GM21717 (cell line): ENCODE measurements at regions not wholly inside any gene's neighbourhood (a gene's known extent, or its start where the extent isn't known, plus 50 kb on each side); places are given as distances from the start of the nearest gene placed in this dataset.
A peak's percentile ranks its signal among the peaks of the same experiment; 100 is the strongest.

ENCODE experiments used
- ATAC-seq: cut with Tn5 transposase; IDR thresholded peaks from one replicate; pipeline ENCODE4 v1.9.1; 2021; ENCODE audit warnings: mild to moderate bottlenecking, moderate library complexity; ENCODE audit not compliant: unreplicated experiment

DNA sequence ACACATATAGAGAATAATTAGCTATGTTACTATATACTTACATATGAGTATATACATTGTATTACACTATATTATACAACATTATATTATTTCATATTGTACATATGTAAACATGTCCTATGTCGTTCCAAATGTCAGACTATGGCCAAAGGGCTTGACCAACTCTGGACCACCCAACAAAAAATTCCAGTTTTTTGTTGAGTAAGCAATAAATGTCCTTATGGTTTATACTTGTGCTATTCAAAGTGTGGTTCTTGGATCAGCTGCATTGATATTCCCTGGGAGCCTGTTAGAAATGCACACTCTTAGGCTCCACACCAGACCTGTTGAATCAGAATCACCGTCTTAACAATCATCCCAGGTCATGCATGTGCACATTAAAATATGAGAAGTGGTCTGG is 225.4 kb upstream of the ZFP64 start:
- ATAC-seq = no peak

DNA sequence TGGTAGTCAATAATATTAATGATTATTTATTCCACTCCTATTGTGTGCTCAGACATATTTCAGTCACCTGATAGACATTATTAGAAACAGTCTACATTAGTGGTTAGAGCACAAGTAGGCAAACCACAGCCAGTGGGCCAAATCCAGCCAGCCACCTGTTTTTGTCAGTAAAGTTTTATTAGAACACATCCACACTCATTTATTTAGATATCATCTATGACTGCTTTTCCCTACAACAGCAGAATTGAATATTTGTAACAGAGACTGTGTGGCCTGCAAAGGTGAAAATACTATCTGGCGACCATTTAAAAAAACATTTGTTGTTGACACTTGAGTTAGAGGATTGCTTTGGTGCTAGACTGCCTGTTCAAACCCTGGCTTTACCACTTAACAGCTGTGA is 220.0 kb upstream of the ZFP64 start:
- no peak for ATAC-seq

DNA sequence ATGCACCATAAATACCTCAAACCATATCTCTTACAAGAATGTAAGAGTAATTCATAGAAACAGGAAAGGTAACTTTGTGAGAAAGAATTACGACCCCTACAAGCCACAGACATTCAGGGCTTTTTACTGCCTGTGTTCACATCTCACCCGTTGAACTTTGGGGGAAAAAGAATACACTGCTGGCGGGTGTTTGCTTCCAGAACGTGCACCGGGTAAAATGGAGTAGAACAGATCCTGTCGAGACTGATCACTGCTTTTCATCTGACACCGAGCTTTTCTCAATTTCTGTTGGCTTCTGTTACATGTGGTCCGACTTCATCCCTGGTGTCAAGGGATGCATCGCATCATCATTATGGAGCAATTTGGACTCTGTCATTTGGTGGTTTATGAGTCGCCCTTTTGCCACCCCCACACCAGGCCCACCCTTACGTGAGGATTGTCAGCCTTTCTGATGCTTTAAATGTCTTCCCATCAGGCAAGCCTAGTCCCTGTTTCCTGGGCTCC is 219.2 kb upstream of the ZFP64 start:
- ATAC-seq = no peak

DNA sequence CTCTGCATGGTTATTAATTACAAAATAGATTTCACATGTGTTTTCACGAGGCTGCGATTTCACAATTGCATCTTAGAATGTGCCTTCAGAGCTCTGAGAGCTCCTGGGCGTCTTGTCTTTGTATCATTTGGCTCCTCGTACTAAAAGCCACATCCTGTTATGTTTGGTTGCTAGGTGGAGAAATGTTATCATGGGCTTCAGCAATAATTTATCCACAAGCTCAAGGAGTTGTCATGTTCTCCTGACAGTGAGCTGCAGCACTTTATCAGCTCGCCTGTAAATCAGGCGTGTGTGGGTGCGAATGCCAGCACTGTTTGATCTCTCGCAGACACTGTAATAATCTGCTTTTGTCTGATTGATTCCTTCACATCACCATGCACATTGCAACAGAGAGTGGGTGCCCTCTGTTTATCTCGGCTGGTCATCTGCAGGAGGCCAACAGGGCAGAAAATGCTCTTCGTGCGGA is 218.6 kb upstream of the ZFP64 start:
- ATAC-seq = no peak

DNA sequence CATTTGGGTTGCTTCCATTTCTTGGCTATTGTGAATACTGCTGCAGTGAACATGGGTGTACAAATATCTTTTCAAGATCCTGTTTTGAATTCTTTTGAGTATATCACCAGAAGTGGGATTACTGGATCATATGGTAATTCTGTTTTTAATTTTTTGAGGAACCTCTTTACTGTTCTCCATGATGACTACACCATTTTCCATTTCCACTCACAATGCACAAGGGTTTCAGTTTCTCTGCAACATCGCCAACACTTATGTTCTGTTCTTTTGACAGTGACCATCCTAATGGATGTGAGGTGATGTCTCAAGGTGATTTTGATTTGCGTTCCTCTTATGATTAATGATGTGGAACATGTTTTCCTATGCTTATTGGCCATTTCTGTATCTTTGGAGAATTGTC is 214.4 kb upstream of the ZFP64 start:
- ATAC-seq = no peak

DNA sequence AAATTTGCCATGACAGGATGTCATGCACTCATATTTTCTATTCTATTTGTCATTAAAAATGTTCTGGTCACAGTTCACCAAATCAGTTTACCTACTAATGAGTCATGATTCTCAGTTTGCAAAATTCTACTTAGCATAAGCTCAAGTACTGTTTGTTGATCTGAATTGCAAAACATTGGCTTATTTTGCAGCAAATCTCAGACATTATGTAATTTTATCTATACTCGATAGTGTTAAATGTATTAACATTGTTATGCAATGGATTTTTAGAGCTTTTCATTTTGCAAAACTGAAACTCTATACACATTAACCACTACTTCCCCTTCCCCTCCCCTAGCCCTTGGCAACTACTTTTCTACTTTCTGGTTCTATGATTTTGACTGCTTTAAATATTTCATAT is 213.8 kb upstream of the ZFP64 start:
- peak; percentile 50 for ATAC-seq

GRCh38 chr20:52404671-52405070 is 213.1 kb upstream of the ZFP64 start:
- no peak for ATAC-seq

DNA sequence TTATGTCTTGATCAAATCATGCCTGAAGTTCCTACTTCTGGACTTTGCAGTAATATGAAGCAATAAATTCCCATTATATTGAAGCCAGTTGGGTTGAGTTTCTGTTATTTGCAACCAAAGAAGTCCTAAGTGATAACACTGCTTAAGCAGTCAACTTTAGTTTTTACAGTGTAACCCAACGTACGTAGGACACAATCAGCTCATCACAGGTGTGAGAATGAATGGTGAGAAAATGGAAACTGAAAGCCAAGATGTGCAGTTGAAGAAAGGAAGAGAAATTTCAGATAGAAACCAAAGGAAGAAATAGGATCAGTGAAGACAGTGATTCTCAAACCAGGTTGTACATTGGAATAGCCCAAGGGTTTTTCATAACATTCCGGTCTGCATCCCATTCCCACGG is 211.4 kb upstream of the ZFP64 start:
- peak; percentile 76 for ATAC-seq

- no peak for ATAC-seq
These were observed 210.9 kb upstream of the ZFP64 start for GRCh38 chr20:52402514-52402913.

- ATAC-seq = no peak
These were observed 209.9 kb upstream of the ZFP64 start for GRCh38 chr20:52401431-52401830.

- ATAC-seq = no peak
These were observed 207.8 kb upstream of the ZFP64 start for GRCh38 chr20:52399352-52399751.

GRCh38 chr20:52389606-52390005 is 198.0 kb upstream of the ZFP64 start:
- no peak for ATAC-seq

- ATAC-seq = no peak
These were observed 192.5 kb upstream of the ZFP64 start for GRCh38 chr20:52383995-52384621.

DNA sequence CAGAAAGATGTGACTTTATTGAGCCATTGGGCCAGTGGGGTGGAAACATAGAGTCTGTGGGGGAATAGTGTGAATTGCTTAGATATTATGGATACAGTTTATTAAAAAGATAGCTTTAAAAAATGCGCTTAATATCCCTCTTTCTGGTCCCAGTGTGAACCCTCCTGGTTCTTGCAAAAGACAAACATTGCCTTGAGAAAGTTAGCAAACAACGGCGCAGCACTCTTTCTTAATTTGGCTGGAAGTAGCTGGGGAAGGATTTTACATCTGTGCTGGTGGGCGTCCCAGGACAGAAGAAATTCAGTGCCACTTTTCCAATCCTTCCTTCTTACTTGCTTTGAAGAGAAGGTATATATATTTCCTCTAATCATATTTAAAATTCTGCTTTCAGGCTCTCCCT is 191.4 kb upstream of the ZFP64 start:
- ATAC-seq = no peak

DNA sequence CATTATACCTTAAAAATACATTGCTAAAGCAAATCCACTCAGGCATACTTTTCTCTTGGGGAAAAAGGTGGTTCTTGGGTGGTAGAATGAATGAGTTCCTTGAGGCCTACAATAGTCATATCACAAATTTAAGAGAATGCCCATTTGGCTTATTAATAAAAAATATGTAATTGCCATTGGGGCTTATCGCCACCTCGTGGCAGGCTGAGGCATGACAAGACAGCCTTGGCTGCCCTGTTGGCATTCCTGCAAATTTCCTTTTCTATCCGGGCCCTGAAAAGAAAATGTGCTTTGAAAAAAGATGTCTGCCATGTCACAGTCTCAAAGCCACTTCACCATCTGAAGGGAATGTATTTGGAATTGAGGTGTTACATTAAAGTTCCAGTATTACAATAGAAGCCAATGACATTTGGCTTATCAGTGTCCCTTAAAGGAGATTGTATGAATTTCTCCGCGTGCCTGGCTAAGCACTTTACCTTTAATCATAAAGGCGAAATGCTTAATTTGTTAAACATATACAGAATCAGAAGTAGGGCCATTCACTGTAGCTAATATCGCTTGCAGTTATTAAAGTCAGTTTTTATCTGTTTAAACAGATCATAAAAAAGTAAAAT is 188.3 kb upstream of the ZFP64 start:
- ATAC-seq = no peak

DNA sequence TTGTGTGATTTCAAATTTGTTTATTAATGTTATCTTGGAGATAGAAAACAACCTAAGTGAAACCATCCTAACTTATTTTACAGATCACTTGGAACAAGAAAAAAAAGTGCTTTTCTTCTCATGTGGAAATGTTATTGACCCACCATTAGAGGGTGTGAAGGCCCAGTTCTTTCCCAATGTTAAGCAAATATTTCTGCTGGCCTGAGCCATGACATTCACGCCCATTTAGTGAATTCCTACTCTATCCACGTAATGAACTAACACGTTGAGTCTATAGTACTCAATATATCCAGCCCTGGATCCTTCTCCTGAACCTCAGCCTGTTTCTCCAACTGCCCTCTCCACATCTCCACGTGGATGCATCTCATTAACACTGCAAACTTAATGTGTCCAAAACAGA is 180.6 kb upstream of the ZFP64 start:
- ATAC-seq = no peak

DNA sequence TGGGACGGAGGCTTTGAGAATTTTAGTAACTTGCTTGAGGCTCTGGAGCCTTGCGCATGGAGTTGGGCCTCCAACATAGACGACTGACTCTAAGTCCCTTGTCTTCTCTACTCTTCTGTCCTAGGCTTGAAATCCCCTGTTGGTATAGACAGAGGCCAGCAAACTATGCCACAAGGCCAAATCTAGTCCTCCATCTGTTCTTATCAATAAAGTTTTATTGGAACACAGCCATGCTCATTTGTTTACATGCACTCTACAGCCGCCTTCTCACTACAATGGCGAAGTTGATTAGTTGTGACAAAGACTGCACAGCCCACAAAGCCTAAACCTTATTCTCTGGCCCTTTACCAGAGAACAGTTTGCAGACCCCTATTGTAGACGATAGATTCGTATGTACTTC is 174.1 kb upstream of the ZFP64 start:
- ATAC-seq = no peak

DNA sequence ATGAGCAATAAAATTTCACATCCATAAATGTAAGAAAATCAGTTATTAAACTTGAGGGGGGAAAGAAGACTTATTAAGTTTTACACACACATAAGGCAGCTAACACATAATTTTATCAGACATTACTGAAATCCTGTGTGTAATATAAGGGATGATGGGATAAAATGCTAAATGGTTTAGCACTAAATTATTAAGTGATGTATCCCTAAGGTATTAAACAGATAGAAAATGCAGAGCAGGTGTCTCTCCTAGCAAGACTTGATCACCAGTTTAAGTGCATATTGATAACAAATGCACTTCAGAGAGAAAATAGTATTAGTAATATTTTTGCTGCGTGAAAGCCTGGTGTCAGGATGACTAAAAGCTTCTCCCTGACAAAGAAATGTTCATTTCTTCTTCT is 172.8 kb upstream of the ZFP64 start:
- no peak for ATAC-seq

DNA sequence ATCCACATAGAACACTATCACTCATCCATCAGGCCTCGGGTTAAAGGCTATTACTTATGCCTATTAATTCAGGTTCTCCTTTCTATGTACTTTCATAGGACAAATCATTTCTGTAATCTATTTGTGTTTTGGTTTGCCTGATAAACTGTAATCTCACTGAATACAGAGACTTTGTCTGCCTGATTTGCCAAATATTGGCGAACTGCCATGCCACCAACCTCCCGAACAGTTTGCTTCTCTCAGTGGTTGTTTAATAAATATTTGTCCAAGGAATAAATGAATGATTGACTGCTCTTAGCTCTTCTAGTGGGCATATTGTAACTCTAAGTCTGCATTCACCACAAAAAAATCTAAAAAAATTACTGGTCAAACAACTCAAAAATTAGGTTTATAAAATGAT is 170.1 kb upstream of the ZFP64 start:
- no peak for ATAC-seq

GRCh38 chr20:52349806-52350205 is 158.2 kb upstream of the ZFP64 start:
- no peak for ATAC-seq

DNA sequence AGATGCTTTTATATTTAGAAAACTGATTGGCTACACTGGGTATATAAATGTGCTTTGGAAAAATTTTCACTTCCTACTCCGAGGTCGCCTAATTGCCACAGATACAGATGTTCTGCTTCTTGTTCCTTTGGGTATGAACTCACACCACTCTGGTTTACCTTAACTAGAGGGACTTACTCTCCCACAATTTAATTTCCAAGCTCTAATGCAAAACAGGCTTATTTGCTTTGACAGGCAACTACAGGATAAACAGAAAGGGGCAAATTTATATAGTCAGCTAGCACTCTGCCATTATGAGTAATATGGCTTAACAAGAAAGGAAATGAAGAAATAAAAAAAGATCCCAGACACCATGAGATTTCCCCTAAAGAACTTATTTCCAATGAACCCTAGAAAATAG is 156.9 kb upstream of the ZFP64 start:
- ATAC-seq = no peak

- ATAC-seq = no peak
These were observed 155.2 kb upstream of the ZFP64 start for GRCh38 chr20:52346797-52347196.

DNA sequence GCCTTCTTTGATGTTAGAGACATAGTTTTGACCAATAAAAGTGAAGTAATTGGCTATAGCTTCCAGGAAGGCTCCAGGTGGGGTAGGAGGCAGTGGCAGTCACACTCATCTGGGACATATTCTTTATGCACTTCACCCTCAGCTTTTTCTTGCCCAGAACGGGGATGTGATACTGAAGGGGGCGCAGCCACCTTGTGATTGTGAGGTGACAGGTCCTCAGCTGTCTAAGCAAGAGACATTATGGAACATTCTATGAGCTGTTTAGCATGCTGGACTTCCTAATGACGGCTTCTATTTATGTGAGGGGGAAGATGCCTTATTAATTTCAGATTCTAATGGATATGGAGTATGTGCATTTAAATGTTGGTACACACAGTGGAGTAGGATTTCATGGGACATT is 151.3 kb upstream of the ZFP64 start:
- no peak for ATAC-seq
